ENCODE measurements at regions not wholly inside any gene's neighbourhood (a gene's known extent, or its start where the extent isn't known, plus 50 kb on each side); places are given as distances from the start of the nearest gene placed in this dataset.
"Not testable (repeated sequence)": the region's sequence is repeated elsewhere in the genome, so short reads cannot be mapped to it uniquely, and the experiment has no call there.

GRCh38 chr2:239831001-239831731 lies 194.0 kb downstream of the NDUFA10 start:
- DNase-seq = no peak

GRCh38 chr2:239830121-239831000 lies 194.8 kb downstream of the NDUFA10 start:
- DNase-seq = no peak

- DNase-seq = no peak
Observed at GRCh38 chr2:239829326-239829725, 195.8 kb downstream of the NDUFA10 start.

GRCh38 chr2:239828973-239829275 lies 196.2 kb downstream of the NDUFA10 start:
- DNase-seq = not testable (repeated sequence)

- DNase-seq = no peak
Observed at GRCh38 chr2:239828192-239828972, 196.8 kb downstream of the NDUFA10 start.

GRCh38 chr2:239827523-239827890 lies 197.6 kb downstream of the NDUFA10 start:
- no peak for DNase-seq

GRCh38 chr2:239826786-239827522 lies 198.2 kb downstream of the NDUFA10 start:
- DNase-seq = no peak

GRCh38 chr2:239826376-239826775 lies 198.8 kb downstream of the NDUFA10 start:
- no peak for DNase-seq

- no peak for DNase-seq
Observed at GRCh38 chr2:239825705-239825979, 199.5 kb downstream of the NDUFA10 start.

- DNase-seq = no peak
Observed at GRCh38 chr2:239824866-239825704, 200.1 kb downstream of the NDUFA10 start.

GRCh38 chr2:239824046-239824694 lies 201.0 kb downstream of the NDUFA10 start:
- DNase-seq = peak; percentile 32

GRCh38 chr2:239822146-239822831 lies 202.9 kb downstream of the NDUFA10 start:
- no peak for DNase-seq

GRCh38 chr2:239821694-239822075 lies 203.5 kb downstream of the NDUFA10 start:
- DNase-seq = no peak

- no peak for DNase-seq
Observed at GRCh38 chr2:239820836-239821693, 204.1 kb downstream of the NDUFA10 start.

- DNase-seq = no peak
Observed at GRCh38 chr2:239819974-239820555, 205.1 kb downstream of the NDUFA10 start.

- no peak for DNase-seq
Observed at GRCh38 chr2:239819091-239819973, 205.8 kb downstream of the NDUFA10 start.

GRCh38 chr2:239818531-239819011 lies 206.6 kb downstream of the NDUFA10 start:
- no peak for DNase-seq

GRCh38 chr2:239818086-239818485 lies 207.1 kb downstream of the NDUFA10 start:
- DNase-seq = no peak
